ENCODE measurements at regions not wholly inside any gene's neighbourhood (a gene's known extent, or its start where the extent isn't known, plus 50 kb on each side); places are given as distances from the start of the nearest gene placed in this dataset.

GRCh38 chrX:25198891-25199290 is 183.1 kb upstream of the ARX start:
- H3K9me3 ChIP-seq (ENCODE audit: control insufficient read depth, low read depth, low read length), result no peaks in the 10 kb centered on the region
- H3K4me2 ChIP-seq (ENCODE audit: control insufficient read depth, extremely low read depth, insufficient read depth, low read depth, low read length), result no peak overlapping the region
- H3K27ac ChIP-seq (ENCODE audit: control insufficient read depth, insufficient read depth, low read length), result no peak overlapping the region
- no peaks in the 10 kb centered on the region for H3K9me1 ChIP-seq (ENCODE audit: control insufficient read depth, extremely low read depth, insufficient read depth, low read length)
- TF ChIP-seq, protein P1, sequence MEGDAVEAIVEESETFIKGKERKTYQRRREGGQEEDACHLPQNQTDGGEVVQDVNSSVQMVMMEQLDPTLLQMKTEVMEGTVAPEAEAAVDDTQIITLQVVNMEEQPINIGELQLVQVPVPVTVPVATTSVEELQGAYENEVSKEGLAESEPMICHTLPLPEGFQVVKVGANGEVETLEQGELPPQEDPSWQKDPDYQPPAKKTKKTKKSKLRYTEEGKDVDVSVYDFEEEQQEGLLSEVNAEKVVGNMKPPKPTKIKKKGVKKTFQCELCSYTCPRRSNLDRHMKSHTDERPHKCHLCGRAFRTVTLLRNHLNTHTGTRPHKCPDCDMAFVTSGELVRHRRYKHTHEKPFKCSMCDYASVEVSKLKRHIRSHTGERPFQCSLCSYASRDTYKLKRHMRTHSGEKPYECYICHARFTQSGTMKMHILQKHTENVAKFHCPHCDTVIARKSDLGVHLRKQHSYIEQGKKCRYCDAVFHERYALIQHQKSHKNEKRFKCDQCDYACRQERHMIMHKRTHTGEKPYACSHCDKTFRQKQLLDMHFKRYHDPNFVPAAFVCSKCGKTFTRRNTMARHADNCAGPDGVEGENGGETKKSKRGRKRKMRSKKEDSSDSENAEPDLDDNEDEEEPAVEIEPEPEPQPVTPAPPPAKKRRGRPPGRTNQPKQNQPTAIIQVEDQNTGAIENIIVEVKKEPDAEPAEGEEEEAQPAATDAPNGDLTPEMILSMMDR (optimal IDR thresholded peaks at IDR 0.05 in 1 of 3, IDR thresholded peaks at IDR 0.05 in 1 of 3, conservative IDR thresholded peaks at IDR 0.05 in 1 of 3; ENCODE audit: extremely low read depth in 1 of 3, insufficient read depth in 2 of 3, low read length in 3 of 3), result no peak
- no peak for TF ChIP-seq EZH2 (IDR thresholded peaks at IDR 0.05; ENCODE audit: low read length)
- no peaks in the 10 kb centered on the region for H3K79me2 ChIP-seq (ENCODE audit: control insufficient read depth, insufficient read depth, low read length)
- no peaks in the 10 kb centered on the region for H3K4me1 ChIP-seq (ENCODE audit: control insufficient read depth, extremely low read depth, insufficient read depth, low read length)
- FAIRE-seq, result no peak
- no peak overlapping the region for H3K4me3 ChIP-seq (ENCODE audit: control insufficient read depth in 2 of 3, extremely low read depth in 1 of 3, insufficient read depth in 2 of 3, low read depth in 1 of 3, low read length in 3 of 3)
- H3K27me3 ChIP-seq (ENCODE audit: control insufficient read depth, extremely low read depth, insufficient read depth, low read length), result no peaks in the 10 kb centered on the region
- no peaks in the 10 kb centered on the region for H4K20me1 ChIP-seq (ENCODE audit: control insufficient read depth, extremely low read depth, insufficient read depth, low read length)
- DNase-seq (ENCODE audit: low read depth, low spot score), result no peak
- dilution Hi-C loops (cut with MboI; ENCODE audit: extremely low pct_ligation_motif_present, low sequenced_read_pairs), result no loop called here
- H2AFZ ChIP-seq (ENCODE audit: control insufficient read depth, low read length), result no peak overlapping the region
- no peak overlapping the region for H3K9ac ChIP-seq (ENCODE audit: control insufficient read depth, extremely low read depth, insufficient read depth, low read length)
- no peaks in the 10 kb centered on the region for H3K36me3 ChIP-seq (ENCODE audit: control insufficient read depth in 2 of 2, extremely low read depth in 1 of 2, insufficient read depth in 2 of 2, low read length in 2 of 2)

DNA sequence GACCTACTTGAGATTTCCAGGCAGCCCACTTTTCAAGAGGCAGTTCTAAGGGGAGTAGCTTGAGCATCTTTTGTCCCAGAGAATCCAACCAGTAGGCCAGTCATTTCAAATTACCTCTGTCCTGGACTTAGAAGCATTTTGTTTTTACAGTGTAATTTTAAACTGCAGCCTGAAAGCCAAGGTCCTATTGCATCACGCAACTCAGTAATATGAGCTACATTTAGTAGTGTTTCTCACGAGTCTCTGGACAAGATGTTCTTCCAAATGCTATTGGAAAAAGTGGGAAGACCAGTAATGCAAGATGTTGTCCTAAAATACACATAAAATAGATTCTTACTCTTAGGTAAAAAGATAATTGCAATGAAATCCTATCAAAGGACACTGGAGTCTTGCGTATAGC is 182.5 kb upstream of the ARX start:
- DNase-seq (ENCODE audit: low read depth, low spot score), result no peak
- FAIRE-seq, result no peak

More for the DNA sequence above, 182.5 kb upstream of the ARX start:
- no peaks in the 10 kb centered on the region for H4K20me1 ChIP-seq (ENCODE audit: control insufficient read depth, extremely low read depth, insufficient read depth, low read length)
- H3K36me3 ChIP-seq (ENCODE audit: control insufficient read depth in 2 of 2, extremely low read depth in 1 of 2, insufficient read depth in 2 of 2, low read length in 2 of 2), result no peaks in the 10 kb centered on the region
- no peaks in the 10 kb centered on the region for H3K9me1 ChIP-seq (ENCODE audit: control insufficient read depth, extremely low read depth, insufficient read depth, low read length)
- H3K79me2 ChIP-seq (ENCODE audit: control insufficient read depth, insufficient read depth, low read length), result no peaks in the 10 kb centered on the region
- no peak for TF ChIP-seq EZH2 (IDR thresholded peaks at IDR 0.05; ENCODE audit: low read length)
- TF ChIP-seq, protein P1 (optimal IDR thresholded peaks at IDR 0.05 in 1 of 3, IDR thresholded peaks at IDR 0.05 in 1 of 3, conservative IDR thresholded peaks at IDR 0.05 in 1 of 3; ENCODE audit: extremely low read depth in 1 of 3, insufficient read depth in 2 of 3, low read length in 3 of 3), result no peak
- H3K27me3 ChIP-seq (ENCODE audit: control insufficient read depth, extremely low read depth, insufficient read depth, low read length), result no peaks in the 10 kb centered on the region
- no peak overlapping the region for H3K4me2 ChIP-seq (ENCODE audit: control insufficient read depth, extremely low read depth, insufficient read depth, low read depth, low read length)
- H3K4me1 ChIP-seq (ENCODE audit: control insufficient read depth, extremely low read depth, insufficient read depth, low read length), result no peaks in the 10 kb centered on the region
- H3K9me3 ChIP-seq (ENCODE audit: control insufficient read depth, low read depth, low read length), result no peaks in the 10 kb centered on the region
- H3K4me3 ChIP-seq (ENCODE audit: control insufficient read depth in 2 of 3, extremely low read depth in 1 of 3, insufficient read depth in 2 of 3, low read depth in 1 of 3, low read length in 3 of 3), result no peak overlapping the region
- dilution Hi-C loops (cut with MboI; ENCODE audit: extremely low pct_ligation_motif_present, low sequenced_read_pairs), result no loop called here
- no peak overlapping the region for H3K27ac ChIP-seq (ENCODE audit: control insufficient read depth, insufficient read depth, low read length)
- H3K9ac ChIP-seq (ENCODE audit: control insufficient read depth, extremely low read depth, insufficient read depth, low read length), result no peak overlapping the region
- H2AFZ ChIP-seq (ENCODE audit: control insufficient read depth, low read length), result no peak overlapping the region
